ENCODE measurements at regions not wholly inside any gene's neighbourhood (a gene's known extent, or its start where the extent isn't known, plus 50 kb on each side); places are given as distances from the start of the nearest gene placed in this dataset.

DNA sequence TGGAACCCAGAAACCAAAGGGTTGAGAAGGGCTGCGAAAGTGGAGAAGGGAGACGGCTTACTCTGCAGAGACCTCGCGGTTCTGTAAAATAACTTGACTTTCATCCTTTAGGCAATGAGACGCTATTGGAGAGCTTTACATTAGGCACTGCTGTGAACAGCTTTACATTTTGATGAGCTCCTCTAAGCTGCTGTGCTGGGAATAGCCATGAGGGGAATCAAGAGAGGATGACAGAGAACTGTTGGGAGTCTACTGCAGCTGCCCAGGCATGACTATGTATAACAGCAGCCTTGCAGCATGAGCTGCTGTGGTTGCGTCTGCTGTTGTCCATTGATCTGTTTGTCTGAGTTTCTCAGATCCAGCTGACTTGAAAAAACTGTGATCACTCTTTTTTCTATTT lies 310.8 kb upstream of the MAP2 start:
- TF ChIP-seq BHLHE40 (IDR thresholded peaks at IDR 0.05; ENCODE audit: borderline replicate concordance) (no peak), SUZ12 (IDR thresholded peaks at IDR 0.05) (no peak), HDGF (IDR thresholded peaks at IDR 0.05; ENCODE audit: borderline replicate concordance) (no peak), L3MBTL2 (conservative IDR thresholded peaks at IDR 0.05) (no peak), NFRKB (IDR thresholded peaks at IDR 0.05) (no peak), ARNT (IDR thresholded peaks at IDR 0.05) (no peak), LEF1 (IDR thresholded peaks at IDR 0.05; ENCODE audit: borderline replicate concordance) (no peak), ZNF384 (IDR thresholded peaks at IDR 0.05) (no peak), FOXA1 (IDR thresholded peaks at IDR 0.05) (no peak), TARDBP (IDR thresholded peaks at IDR 0.05) (no peak), FOXK2 (IDR thresholded peaks at IDR 0.05) (no peak), ELF4 (IDR thresholded peaks at IDR 0.05) (no peak), SP1 (IDR thresholded peaks at IDR 0.05) (no peak), FOXM1 (IDR thresholded peaks at IDR 0.05; ENCODE audit: borderline replicate concordance) (no peak), CTBP1 (IDR thresholded peaks at IDR 0.05; ENCODE audit: borderline replicate concordance) (no peak)
- DNase-seq (ENCODE audit: extremely low spot score): no peak
- ChIA-PET CTCF (interaction anchor here (0.8 kb wide), 1 partner anchor 647 kb away, joined by 3 read pairs; no protein-coding TSS in a partner anchor), POLR2A (no interaction called here)

DNA sequence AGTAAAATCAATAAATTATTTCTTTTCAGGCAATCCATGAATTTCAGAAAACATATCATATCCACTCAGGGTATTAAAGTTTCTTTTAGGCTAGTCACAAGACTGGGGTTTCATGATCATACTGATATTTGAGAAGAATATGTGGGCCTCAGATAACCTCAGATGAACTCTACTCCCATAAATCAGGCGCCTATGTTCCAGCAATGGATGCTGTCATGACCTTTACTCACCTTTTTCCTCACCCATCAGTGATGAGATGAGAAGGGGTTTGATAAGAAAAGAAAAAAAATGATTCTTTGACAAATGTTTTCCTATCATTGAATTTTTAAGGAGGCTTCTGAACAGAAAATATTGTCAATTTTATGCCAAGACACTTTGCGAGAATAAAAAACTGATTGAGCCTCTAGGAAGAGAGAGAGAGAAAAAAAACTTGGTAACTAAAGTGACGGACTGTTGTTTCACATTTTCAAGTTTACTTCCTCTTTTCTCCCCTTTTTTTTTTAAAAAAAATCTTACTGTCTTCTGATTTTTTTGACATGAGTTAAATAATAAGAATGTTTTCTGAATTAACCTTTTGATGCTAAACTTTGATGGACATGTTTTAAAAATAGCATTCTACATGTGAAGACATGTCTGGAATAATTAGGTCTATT lies 309.1 kb upstream of the MAP2 start:
- ChIA-PET POLR2A (no interaction called here), CTCF (no interaction called here)
- TF ChIP-seq ELF4 (IDR thresholded peaks at IDR 0.05) (no peak), CTBP1 (IDR thresholded peaks at IDR 0.05; ENCODE audit: borderline replicate concordance) (no peak), FOXM1 (IDR thresholded peaks at IDR 0.05; ENCODE audit: borderline replicate concordance) (no peak), ARNT (IDR thresholded peaks at IDR 0.05) (no peak), NFRKB (IDR thresholded peaks at IDR 0.05) (no peak), TARDBP (IDR thresholded peaks at IDR 0.05) (no peak), SP1 (IDR thresholded peaks at IDR 0.05) (no peak), FOXK2 (IDR thresholded peaks at IDR 0.05) (no peak), BHLHE40 (IDR thresholded peaks at IDR 0.05; ENCODE audit: borderline replicate concordance) (no peak), ZNF384 (IDR thresholded peaks at IDR 0.05) (no peak), LEF1 (IDR thresholded peaks at IDR 0.05; ENCODE audit: borderline replicate concordance) (no peak), HDGF (IDR thresholded peaks at IDR 0.05; ENCODE audit: borderline replicate concordance) (no peak), L3MBTL2 (conservative IDR thresholded peaks at IDR 0.05) (no peak), FOXA1 (IDR thresholded peaks at IDR 0.05) (no peak), SUZ12 (IDR thresholded peaks at IDR 0.05) (no peak)
- TF ChIP-seq, protein P1, sequence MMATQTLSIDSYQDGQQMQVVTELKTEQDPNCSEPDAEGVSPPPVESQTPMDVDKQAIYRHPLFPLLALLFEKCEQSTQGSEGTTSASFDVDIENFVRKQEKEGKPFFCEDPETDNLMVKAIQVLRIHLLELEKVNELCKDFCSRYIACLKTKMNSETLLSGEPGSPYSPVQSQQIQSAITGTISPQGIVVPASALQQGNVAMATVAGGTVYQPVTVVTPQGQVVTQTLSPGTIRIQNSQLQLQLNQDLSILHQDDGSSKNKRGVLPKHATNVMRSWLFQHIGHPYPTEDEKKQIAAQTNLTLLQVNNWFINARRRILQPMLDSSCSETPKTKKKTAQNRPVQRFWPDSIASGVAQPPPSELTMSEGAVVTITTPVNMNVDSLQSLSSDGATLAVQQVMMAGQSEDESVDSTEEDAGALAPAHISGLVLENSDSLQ (IDR thresholded peaks at IDR 0.05): no peak
- DNase-seq (ENCODE audit: extremely low spot score): no peak

DNA sequence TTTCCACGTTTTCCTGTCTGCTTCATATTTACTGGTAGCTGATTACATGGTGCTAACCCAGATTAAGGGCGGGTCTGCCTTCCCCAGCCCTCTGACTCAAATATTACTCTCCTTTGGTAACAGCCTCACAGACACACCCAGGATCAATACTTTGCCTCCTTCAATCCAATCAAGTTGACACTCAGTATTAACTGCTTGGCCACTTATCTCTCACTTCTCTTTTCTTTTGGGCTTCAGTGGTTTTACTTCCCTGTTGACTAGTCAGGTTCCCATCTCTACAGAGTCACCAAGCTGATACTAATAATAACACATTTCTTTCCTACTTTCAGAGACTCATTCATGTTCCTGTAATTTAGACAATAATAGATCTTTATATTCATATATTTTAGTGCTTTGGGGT lies 302.2 kb upstream of the MAP2 start:
- DNase-seq (ENCODE audit: extremely low spot score): no peak
- TF ChIP-seq L3MBTL2 (conservative IDR thresholded peaks at IDR 0.05): no peak
- no peak for TF ChIP-seq FOXK2 (IDR thresholded peaks at IDR 0.05)
- TF ChIP-seq SP1 (IDR thresholded peaks at IDR 0.05): no peak
- no peak for TF ChIP-seq ZNF384 (IDR thresholded peaks at IDR 0.05)
- no peak for TF ChIP-seq ELF4 (IDR thresholded peaks at IDR 0.05)
- TF ChIP-seq LEF1 (IDR thresholded peaks at IDR 0.05; ENCODE audit: borderline replicate concordance): no peak
- no peak for TF ChIP-seq SUZ12 (IDR thresholded peaks at IDR 0.05)
- TF ChIP-seq, protein P1 (IDR thresholded peaks at IDR 0.05): no peak
- TF ChIP-seq BHLHE40 (IDR thresholded peaks at IDR 0.05; ENCODE audit: borderline replicate concordance): no peak
- TF ChIP-seq FOXM1 (IDR thresholded peaks at IDR 0.05; ENCODE audit: borderline replicate concordance): no peak
- no peak for TF ChIP-seq CTBP1 (IDR thresholded peaks at IDR 0.05; ENCODE audit: borderline replicate concordance)
- TF ChIP-seq FOXA1 (IDR thresholded peaks at IDR 0.05): no peak
- CTCF ChIA-PET: no interaction called here
- POLR2A ChIA-PET: no interaction called here

DNA sequence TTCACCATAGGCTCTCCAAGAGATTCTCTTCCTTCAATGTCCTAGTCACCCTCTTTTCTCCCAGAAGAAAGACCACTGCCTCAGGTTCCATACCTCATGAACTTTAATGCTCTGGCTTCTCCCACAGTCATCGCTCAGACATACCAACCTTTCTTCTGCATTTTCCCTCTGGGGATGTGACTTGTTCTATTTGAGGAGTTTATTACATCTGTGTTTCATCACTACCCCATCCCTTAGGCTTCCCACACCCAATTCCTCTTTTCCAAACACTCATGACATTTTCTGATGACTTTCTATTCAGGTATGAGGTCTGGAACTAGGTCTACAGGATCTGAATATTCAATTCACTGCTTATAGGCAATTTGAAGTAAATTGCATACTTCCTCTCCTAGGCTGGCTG lies 298.6 kb upstream of the MAP2 start:
- DNase-seq (ENCODE audit: extremely low spot score): no peak
- CTCF ChIA-PET: no interaction called here
- POLR2A ChIA-PET: no interaction called here
- TF ChIP-seq SP1 (IDR thresholded peaks at IDR 0.05) (no peak), TARDBP (IDR thresholded peaks at IDR 0.05) (no peak), HDGF (IDR thresholded peaks at IDR 0.05; ENCODE audit: borderline replicate concordance) (no peak), LEF1 (IDR thresholded peaks at IDR 0.05; ENCODE audit: borderline replicate concordance) (no peak), FOXK2 (IDR thresholded peaks at IDR 0.05) (no peak), ZNF384 (IDR thresholded peaks at IDR 0.05) (no peak), SUZ12 (IDR thresholded peaks at IDR 0.05) (no peak), NFRKB (IDR thresholded peaks at IDR 0.05) (no peak), CTBP1 (IDR thresholded peaks at IDR 0.05; ENCODE audit: borderline replicate concordance) (no peak), L3MBTL2 (conservative IDR thresholded peaks at IDR 0.05) (no peak), ELF4 (IDR thresholded peaks at IDR 0.05) (no peak), ARNT (IDR thresholded peaks at IDR 0.05) (no peak), FOXA1 (IDR thresholded peaks at IDR 0.05) (no peak), BHLHE40 (IDR thresholded peaks at IDR 0.05; ENCODE audit: borderline replicate concordance) (no peak)
- TF ChIP-seq, protein P1 (IDR thresholded peaks at IDR 0.05): no peak

DNA sequence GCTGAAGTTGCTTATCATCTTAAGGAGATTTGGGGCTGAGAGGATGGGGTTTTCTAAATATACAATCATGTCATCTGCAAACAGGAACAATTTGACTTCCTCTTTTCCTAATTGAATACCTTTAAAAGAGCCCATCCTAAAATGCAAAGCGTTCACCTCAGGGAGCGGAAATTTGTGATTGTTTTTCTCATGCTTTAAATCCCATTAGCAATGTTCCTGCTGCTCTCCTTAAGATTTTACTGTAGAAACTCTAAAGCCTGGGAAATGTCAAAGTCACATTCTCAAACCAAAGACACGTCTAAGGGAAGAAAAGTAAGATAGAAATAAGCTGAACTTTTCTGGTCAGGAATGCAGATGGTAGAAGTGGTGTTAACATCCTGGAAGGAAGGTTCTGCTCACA lies 285.8 kb upstream of the MAP2 start:
- ChIA-PET POLR2A (no interaction called here), CTCF (no interaction called here)
- no peak for DNase-seq (ENCODE audit: extremely low spot score)
- TF ChIP-seq TARDBP (IDR thresholded peaks at IDR 0.05): no peak
- TF ChIP-seq CTBP1 (IDR thresholded peaks at IDR 0.05; ENCODE audit: borderline replicate concordance): no peak
- TF ChIP-seq LEF1 (IDR thresholded peaks at IDR 0.05; ENCODE audit: borderline replicate concordance): no peak
- no peak for TF ChIP-seq NFRKB (IDR thresholded peaks at IDR 0.05)
- TF ChIP-seq FOXA1 (IDR thresholded peaks at IDR 0.05): no peak
- TF ChIP-seq ELF4 (IDR thresholded peaks at IDR 0.05): no peak
- TF ChIP-seq SP1 (IDR thresholded peaks at IDR 0.05): no peak
- TF ChIP-seq FOXK2 (IDR thresholded peaks at IDR 0.05): no peak
- TF ChIP-seq FOXM1 (IDR thresholded peaks at IDR 0.05; ENCODE audit: borderline replicate concordance): no peak
- TF ChIP-seq HDGF (IDR thresholded peaks at IDR 0.05; ENCODE audit: borderline replicate concordance): no peak
- TF ChIP-seq, protein P1 (IDR thresholded peaks at IDR 0.05): no peak
- TF ChIP-seq BHLHE40 (IDR thresholded peaks at IDR 0.05; ENCODE audit: borderline replicate concordance): no peak
- TF ChIP-seq ARNT (IDR thresholded peaks at IDR 0.05): no peak
- no peak for TF ChIP-seq ZNF384 (IDR thresholded peaks at IDR 0.05)
